GM12891 (cell line): ENCODE measurements at regions not wholly inside any gene's neighbourhood (a gene's known extent, or its start where the extent isn't known, plus 50 kb on each side); places are given as distances from the start of the nearest gene placed in this dataset.

Experiments
- POLR2A ChIP-seq: IDR thresholded peaks from 2 replicates; pipeline ENCODE4 v1.6.1; 2011; ENCODE audit warnings: low read depth, low read length, control low read depth
- POLR2AphosphoS5 ChIP-seq: IDR thresholded peaks from 2 replicates; pipeline ENCODE4 v1.6.1; 2011; ENCODE audit warnings: low read depth, low read length, control low read depth
- POU2F2 ChIP-seq: IDR thresholded peaks from 2 replicates; pipeline ENCODE4 v1.6.1; 2011; ENCODE audit warnings: low read depth, mild to moderate bottlenecking, control low read depth, low read length, moderate library complexity
- SPI1 ChIP-seq: IDR thresholded peaks from 2 replicates; pipeline ENCODE4 v1.6.1; 2011; ENCODE audit warnings: low read depth, low read length, control low read depth
- TAF1 ChIP-seq: IDR thresholded peaks from 2 replicates; pipeline ENCODE4 v1.6.1; 2011; ENCODE audit warnings: low read depth, low read length, control low read depth

DNA sequence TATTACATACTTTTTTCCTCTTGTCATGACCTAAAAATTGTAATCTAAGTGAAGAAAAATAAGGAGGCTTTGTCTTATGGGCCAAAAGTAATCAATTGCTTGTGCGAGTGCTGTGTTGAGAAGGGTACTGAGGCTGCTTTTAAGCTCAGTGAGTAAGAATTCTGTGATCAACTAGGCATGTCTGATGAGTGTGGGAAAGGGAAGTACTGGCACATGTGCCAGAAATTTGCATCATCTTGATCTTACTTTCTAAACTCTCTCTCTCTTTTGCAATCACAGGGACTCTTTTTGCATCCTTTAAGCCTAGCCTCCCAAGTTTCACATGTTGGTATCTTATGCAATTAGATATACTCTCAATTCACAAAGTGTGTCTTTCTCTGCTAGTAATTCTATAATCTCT, 329.9 kb downstream of the KIF4B start:
- TF ChIP-seq POLR2A: no peak
- no peak for TF ChIP-seq POLR2AphosphoS5
- no peak for TF ChIP-seq POU2F2
- no peak for TF ChIP-seq TAF1
- TF ChIP-seq SPI1: no peak
